HK-2 (cell line): ENCODE measurements at regions not wholly inside any gene's neighbourhood (a gene's known extent, or its start where the extent isn't known, plus 50 kb on each side); places are given as distances from the start of the nearest gene placed in this dataset.
"Not testable (repeated sequence)": the region's sequence is repeated elsewhere in the genome, so short reads cannot be mapped to it uniquely, and the experiment has no call there.

Source experiments
- DNase-seq: peaks from one replicate; pipeline ENCODE4 v3.0.0-alpha.2; 2018; ENCODE audit not compliant: unreplicated experiment

DNA sequence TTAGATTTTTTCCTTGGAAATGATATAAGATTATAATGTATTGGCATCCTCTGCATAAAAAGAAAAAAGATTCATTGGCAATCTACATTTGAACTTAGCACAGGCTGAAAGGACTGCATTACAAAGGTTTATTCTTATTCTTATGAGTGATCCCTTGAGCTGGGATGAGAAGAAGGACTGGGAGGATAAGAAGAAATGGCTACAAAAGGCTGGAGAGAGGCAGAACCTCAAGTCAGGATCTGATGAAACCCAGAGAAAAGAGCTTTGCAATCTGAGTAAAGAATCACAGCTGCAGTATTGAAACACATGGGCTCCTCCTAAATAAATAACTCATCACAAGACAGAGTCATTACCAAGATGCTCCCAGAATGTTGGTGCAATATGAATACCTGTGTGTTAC lies 1635.4 kb upstream of the FLRT2 start:
- DNase-seq: no peak

DNA sequence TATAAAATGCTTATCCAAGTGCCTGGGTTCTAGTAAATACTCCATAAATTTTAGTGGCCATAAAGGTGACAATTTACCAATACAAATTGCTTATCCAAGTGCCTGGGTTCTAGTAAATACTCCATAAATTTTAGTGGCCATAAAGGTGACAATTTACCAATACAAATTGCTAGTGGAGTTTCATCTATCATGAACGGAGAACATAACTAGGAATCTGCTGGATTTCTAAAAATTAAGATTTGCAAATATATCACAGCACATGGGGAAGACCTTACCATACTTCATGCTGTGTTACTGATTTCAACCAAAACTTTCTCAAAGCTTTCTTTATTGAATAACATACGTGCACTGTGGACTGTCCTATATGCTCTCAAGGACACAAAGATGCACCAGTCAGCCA lies 1631.4 kb upstream of the FLRT2 start:
- not testable (repeated sequence) for DNase-seq

DNA sequence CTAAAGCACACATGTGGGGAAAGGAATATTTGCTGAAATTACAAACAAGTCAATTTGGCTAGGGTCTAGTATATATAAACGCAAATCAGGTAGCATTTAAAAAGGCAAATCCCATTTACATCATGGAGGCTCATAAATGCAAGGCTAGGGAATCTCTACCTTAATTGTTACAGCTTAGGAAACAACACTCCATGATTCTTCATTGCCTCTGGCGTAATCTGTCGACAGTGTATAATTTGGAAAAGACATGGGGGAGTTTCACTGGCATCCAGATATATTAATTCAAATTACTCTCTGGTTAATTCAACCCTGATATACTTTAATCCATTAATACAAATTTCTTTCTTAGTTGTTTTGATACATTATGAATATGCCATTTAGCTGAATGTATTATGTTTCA lies 1630.2 kb upstream of the FLRT2 start:
- DNase-seq: no peak

DNA sequence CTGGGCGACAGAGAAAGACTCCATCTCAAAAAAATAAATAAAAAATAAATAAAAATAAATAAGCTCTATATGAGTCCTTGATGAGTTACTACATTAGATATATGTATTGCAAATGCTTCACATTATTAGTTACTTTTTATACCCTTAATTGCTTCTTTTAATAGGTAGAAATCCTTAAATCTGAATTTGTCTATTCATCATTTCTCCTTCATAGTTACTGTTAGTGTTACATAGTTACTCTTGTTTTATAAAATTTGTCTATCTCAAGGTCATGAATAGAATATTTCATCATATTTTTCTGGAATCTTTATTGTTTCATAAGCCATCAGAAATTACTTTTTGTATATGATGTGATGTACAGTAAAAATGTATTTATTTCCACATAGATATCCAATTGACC lies 1624.8 kb upstream of the FLRT2 start:
- no peak for DNase-seq

DNA sequence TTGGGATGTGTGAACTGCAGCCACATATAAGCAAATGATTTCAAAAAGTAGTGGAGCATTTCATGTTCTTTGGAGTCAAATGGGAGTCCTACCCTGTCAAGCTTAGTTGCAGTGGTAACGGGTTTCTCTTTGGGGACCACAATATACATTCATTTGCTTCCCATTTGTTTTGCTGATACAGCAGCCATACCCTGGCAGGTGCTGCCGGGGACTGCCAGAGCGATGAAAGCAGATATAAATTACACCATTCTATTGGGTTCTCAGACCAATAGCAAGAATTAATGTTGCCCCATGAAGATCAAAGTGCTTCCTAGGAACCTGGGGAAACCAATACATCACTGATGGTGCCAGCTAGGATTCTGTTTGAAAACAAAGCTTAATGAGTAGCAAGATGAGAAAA lies 1621.5 kb upstream of the FLRT2 start:
- no peak for DNase-seq

DNA sequence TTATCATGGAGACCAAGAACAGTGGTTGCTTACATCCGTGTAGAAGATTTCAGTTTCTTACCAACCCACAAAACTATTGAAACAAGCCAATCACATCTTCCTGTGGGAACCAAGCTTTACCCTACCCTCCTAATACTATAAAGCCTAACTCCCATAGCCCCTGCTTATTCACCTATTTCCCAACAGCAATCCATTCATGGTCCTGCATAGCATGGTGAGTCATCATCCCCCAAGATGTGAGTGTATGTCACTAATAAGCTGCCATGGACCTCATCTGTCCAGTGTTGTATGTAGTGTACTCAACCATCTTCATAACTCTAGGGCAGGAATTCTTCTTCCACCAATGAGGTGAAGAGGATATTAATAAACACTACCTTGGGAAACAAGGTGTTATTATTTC lies 1620.4 kb upstream of the FLRT2 start:
- DNase-seq: no peak

DNA sequence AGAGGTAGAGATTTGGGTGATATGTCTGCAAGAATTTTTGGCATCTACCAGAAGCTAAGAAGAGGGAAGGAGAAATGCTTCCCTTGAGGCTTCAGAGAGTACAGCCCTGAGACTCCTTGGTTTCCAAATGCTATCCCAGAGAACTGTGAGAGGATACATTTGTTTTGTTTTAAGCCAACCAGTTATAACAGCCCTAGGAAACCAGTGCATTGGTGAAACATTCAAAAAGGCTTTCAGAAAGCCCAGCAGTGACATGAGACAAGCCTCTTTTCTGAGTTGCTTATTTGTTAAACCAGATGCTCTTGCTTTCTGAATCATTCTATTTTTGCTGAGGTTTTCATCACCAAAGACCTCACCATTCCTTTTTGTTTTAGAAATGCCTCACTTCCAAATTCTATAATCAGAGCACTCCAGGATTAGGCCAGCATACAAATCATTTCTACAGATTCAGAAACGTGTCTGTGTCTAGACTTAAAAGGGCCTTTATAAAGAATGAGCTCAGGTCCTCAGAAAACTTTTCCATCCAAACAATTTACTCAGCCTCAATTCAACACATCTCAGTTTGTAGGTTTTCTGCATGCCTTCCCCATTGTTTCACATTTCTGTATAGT lies 1617.8 kb upstream of the FLRT2 start:
- no peak for DNase-seq

DNA sequence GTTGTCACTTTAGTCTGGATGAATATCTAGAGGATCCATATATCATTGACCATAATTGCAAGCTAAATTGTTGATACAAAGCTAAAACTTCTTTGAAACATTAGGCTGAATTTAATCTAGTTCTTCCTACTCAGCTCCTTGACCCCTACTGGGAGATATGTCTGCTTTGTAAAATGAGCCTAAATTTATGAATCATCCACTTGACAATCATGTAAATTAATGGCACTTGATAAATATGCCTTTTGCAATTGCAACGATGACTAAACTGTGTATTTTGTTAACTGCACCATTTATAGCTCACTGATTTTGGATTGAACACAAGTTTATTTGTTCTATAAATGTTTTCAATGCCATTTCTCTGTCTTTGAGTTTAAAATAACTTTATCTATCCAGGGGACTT lies 1616.5 kb upstream of the FLRT2 start:
- no peak for DNase-seq

DNA sequence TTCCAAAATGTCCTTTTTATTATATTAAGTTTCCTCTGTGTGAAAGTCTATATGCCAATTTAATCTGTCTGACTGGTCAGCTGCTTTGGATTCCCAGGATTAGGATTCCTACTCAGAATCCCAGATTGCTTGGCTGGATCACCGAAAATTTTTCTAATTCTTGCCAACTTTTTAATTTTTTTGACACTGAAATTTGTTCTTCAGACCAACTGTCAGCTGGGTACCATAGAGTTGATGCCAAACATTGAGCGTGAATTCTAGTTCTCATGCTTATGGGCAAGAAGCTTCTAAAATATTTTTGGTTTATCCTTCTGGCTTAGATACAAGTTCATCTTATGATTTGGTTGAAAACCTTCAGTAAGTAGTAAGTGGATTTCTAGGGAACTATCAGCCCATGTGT lies 1611.4 kb upstream of the FLRT2 start:
- no peak for DNase-seq

DNA sequence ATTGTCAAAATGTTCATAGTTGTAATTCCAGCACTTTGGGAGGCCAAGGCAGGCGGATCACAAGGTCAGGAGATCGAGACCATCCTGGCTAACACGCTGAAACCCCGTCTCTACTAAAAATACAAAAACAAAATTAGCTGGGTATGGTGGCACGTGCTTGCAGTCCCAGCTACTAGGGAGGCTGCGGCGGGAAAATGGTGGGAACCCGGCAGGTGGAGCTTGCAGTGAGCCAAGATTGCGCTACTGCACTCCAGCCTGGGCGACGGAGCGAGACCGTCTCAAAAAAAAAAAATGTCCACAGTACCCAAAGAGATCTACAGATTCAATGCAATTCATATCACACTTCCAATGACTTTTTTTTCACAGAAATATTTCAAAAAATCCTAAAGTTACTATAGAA lies 1610.3 kb upstream of the FLRT2 start:
- not testable (repeated sequence) for DNase-seq

DNA sequence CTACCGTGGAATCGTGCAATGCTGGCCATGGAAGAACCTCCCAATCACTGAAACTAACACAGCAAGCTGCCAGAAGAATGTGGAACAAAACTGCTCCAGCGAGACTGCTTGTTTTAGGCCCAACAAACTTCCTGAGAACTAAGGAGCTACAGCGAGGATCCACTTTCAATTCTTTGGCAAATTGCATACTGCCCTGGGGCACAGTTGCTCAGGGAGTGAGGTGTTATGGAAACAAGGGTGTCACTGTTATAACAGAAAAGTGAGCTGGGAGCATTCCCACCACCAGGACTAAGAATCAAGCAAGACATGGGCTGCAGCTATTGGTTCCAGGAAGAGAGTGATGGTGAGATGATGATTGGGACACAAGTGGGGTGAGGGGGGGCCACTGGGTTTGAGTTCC lies 1606.1 kb upstream of the FLRT2 start:
- no peak for DNase-seq

DNA sequence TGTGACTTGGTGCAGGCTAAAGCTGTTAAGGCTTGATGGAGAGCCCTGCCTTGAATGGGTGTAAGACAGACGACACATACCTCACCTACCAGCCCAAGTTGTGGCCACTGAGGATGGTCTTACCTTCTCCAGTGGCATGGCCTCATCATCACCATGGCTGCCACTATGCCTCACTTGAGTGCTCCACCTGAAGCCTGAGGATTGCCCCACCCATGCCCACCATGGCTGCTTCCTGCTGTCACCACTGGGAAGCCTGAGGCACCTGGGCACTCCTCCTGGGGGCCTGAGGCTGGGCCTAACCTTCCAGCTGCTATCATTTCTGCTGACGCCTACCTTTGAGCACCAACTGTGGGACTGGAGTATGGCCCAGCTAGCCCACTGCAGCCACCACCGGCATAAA lies 1605.7 kb upstream of the FLRT2 start:
- DNase-seq: no peak

DNA sequence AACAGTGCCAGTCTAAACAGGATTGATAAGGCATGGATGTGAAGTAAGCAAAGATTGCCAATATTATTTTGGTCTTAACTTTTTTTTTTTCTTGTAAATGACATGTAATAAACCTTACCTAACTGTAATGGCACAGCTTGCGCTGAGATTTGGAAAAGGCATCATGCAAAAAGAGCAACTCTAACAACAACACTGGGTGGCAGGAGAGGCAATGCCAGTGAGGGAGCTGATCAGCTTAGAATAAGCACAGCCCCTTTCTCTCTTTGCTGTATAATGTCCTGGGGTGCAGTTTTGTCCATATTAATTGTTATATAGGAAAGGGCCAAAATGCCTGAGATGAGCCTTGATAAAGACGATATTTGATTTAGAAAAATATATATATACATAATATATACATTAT lies 1589.7 kb upstream of the FLRT2 start:
- DNase-seq: no peak

DNA sequence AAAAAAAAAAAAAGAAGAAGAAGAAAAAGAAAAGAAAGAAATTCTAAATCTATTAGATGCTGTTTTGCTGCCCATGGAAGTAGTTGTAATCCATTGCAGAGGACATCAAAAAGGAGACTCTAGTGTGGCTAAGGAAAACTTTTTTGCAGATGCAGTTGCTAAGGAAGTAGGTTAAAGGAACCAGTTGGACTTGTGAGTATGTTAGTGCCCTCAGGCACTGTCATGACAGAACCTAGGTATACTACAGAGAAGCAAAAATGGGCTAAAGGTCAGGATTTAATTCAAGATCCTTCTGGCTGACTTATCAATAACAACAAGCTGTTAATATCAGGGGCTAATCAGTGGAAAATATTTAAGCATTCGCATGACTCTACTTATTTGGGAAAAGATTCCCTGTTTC lies 1571.6 kb upstream of the FLRT2 start:
- DNase-seq: no peak

DNA sequence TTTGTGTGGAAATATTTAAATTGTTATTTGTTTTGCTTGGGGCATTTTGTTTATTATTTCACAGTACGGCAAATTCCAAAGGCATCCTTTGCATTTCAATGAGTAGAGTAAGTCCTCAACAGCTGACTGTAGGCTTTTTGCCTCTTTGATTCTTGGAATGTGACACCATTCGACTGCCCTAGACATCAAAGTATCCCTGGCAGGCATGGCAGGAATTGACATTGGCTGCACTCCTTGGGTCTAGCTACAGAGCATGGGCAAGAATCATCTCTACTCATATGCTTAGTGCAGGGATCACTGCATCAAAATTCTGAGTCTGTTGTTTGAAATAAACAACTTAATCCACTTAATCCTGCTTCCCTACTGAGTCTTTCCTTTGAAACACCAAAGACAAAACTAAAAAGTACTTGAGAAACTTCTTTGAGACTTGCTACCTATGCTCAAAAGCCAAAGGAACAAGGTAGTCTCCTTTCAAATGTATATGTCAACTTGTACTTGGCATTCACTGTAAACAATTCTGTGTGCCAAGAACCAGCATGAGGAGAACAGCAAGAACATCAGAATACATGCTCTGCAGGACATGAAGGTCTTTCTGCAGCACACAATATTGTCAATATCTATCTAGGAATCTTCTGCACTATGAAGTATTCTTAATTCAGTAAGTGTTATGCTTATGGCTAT lies 1569.0 kb upstream of the FLRT2 start:
- no peak for DNase-seq

DNA sequence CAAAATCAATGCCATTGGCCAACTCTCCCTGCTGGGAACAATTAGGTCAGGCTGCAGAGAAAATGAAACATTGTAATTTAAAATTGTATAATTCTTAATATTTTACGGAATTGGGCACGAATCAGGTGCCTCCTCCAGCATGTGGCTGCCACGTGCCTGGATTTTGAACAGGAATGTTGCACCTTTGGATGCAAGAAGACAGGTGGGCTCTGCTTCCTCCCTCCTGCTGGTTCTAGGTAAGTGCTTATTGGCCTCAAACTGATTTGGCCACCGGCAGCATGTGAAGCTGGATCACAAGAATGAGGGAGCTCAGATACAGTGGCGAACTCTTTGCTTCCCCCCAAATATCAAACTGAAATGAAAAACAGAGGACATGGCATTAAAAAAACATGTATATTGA lies 1559.9 kb upstream of the FLRT2 start:
- no peak for DNase-seq

DNA sequence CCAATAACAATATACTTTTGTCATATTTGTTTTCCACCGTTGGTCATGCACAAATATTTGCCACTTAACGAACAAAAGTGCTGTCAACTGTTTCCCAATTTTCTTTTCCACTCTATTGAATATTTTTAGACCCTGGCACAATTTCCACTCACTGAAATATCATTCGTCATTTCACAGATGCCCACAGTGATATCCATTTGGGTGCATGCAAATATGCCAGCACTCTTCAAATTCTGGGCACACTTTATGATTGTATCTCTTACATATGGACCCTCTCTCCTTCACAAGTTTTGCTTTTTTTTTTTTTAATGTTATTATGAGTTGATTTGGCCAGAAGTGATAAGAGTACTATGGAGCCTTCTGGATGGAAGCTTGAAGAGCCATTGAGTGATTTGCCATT lies 1557.3 kb upstream of the FLRT2 start:
- DNase-seq: no peak

DNA sequence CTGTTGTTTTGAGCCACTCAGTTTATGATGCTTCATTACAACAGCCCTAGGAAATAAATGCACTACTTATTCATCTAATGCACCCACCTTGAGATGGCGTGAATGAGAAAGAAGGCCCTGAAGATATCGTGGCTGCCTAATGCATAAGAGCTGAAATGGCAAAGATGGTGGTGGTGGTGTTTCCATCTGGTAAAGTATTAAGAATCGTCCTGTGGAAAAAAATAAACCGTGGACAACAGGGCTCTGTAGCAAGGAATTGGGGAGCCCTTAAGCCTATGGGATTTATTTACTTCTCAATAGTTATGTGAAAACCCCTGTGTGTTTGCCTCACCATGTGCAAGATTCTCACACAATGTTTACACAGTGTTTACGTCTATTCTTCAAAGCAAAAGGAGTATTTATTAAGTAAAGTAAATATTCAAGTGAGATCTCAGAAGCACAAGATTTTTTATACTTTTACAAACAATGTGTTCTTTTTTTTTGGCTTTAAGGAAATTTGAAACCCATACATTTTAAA lies 1555.2 kb upstream of the FLRT2 start:
- DNase-seq: no peak

DNA sequence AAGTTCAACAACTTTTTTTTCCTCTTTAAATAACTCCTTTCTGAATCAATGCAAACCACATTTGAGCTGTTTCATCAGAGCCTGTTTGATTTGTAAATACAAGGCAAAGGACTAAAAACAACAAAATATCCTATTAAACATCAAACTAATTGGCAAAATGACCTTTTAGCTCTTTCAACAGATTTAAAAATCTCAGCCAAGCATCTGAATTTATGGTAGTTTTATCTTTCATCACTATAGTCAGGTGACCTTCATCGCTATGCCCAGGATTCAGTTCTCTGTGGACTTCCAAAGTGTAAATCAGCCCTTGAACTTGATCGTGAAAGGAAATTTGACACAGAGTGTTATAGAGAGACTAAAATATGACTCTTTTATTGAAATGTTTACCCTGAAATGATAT lies 1554.5 kb upstream of the FLRT2 start:
- DNase-seq: no peak

DNA sequence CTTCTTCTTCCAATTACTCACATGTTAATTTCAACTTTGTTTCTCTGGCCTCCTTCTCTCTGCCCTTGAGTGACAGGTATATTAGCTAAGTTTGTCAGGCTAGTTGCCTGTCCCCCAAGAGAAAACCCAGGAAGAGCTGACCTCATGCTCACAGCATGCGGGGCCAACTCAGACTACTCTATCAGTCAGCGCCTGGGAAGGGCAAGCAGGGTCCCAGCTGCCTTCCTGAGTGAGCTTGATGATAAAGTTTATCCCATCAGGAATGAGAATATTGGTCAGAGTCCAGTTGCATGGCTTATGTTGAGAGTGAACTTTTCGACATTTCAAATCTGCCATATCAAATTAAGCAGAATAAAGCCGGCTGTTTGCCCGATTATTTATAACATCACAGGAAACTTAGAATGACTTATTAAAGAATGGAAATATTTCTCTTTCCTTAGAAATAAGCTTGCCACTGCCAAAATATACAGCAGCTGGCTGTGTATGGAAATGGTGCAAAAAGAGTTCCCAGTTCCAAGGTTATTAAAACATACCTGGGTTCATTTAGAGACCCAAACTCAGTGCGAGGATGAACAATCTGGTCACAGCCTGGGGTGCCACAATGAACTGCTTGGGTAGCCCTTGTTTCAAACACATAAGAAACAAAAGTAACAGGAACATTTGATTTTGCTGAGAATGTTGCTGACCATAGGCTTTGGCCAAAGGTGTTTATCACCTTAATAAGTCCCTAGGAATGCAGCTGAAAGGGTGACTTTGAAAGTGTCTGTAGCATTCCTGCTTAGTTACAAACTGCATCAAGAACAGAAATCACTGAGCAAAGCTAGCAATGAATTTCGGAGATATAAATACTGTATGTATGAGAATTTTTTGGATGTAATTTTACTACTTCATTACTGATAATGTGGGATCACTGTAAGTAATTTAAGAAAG lies 1553.8 kb upstream of the FLRT2 start:
- no peak for DNase-seq

DNA sequence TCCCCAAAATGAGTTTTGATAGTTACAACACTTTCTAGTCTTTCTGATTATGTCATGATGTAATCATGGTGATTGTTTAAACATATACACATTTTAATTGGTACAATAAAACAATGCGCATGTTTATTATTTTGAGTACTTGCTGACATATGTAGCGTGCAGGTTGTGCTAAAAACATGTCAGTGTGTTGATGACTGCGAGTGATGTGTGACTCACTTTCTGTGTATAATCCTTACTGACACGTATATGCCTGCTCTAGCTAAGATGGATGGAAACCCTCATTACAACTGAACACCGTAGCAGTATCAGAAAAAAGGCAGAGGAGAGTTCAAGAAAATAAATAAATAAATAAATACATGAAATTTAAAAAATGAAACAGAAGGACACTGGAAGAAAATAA lies 1552.4 kb upstream of the FLRT2 start:
- no peak for DNase-seq

DNA sequence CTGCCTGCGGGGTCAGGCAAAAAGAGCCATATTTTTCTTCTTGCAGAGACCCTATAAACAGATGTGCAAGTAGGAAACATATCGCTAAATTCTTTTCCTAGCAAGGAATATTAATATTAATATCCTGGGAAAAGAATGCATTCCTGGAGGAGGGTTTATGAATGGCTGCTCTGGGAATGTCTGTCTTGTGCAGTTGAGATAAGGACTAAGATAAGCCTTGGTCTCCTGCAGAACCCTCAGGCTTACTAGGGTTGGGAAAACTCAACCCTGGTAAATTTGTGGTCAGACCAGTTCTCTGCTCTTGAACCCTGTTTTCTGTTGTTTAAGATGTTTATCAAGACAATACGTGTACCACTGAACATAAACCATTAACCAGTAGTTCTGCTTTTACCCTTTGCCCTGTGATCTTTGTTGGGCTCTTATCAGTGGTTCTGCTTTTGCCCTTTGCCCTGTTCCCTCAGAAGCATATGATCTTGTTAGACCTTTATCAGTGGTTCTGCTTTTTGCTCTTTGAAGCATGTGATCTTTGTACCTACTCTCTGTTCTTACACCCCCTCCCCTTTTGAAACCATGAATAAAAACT lies 1548.2 kb upstream of the FLRT2 start:
- DNase-seq: not testable (repeated sequence)
